Endodermal cell (in vitro differentiated cells): ENCODE measurements at regions not wholly inside any gene's neighbourhood (a gene's known extent, or its start where the extent isn't known, plus 50 kb on each side); places are given as distances from the start of the nearest gene placed in this dataset.
A peak's percentile ranks its signal among the peaks of the same experiment; 100 is the strongest.
"Not testable (repeated sequence)": the region's sequence is repeated elsewhere in the genome, so short reads cannot be mapped to it uniquely, and the experiment has no call there.

Experiments used
- DNase-seq: peaks from one replicate; pipeline ENCODE4 v3.0.0-alpha.2; 2017
- H3K27ac ChIP-seq: 2 replicates; pipeline ENCODE4 v1.5.1; 2013; ENCODE audit warnings: mild to moderate bottlenecking, low read depth, low read length, moderate library complexity
- H3K27me3 ChIP-seq: 2 replicates; pipeline ENCODE4 v1.6.1; 2013; ENCODE audit warnings: mild to moderate bottlenecking, low read length, moderate library complexity; ENCODE audit not compliant: insufficient read depth, control insufficient read depth, poor library complexity, severe bottlenecking
- H3K36me3 ChIP-seq: 2 replicates; pipeline ENCODE4 v1.7.0; 2013; ENCODE audit warnings: mild to moderate bottlenecking, low read length, moderate library complexity; ENCODE audit not compliant: control insufficient read depth, insufficient read depth
- H3K4me1 ChIP-seq: one replicate; pipeline ENCODE4 v1.7.0; 2013; ENCODE audit warnings: low read length; ENCODE audit not compliant: control insufficient read depth, insufficient read depth
- H3K4me3 ChIP-seq: 2 replicates; pipeline ENCODE4 v1.5.1; 2013; ENCODE audit warnings: mild to moderate bottlenecking, low read length, moderate library complexity
- H3K9ac ChIP-seq: 2 replicates; pipeline ENCODE4 v1.6.1; 2013; ENCODE audit warnings: mild to moderate bottlenecking, low read length, moderate library complexity; ENCODE audit not compliant: poor library complexity, severe bottlenecking; ENCODE audit errors: extremely low read depth
- H3K9me3 ChIP-seq: 2 replicates; pipeline ENCODE4 v1.6.1; 2013; ENCODE audit warnings: mild to moderate bottlenecking, low read length, moderate library complexity; ENCODE audit not compliant: control insufficient read depth
- H3K27ac Mint-ChIP-seq: 2 replicates; pipeline ENCODE4 v1.8.0; 2020; ENCODE audit warnings: mixed read lengths
- H3K27me3 Mint-ChIP-seq: 2 replicates; pipeline ENCODE4 v1.8.0; 2021; ENCODE audit warnings: mild to moderate bottlenecking, mixed read lengths; ENCODE audit not compliant: insufficient read depth
- H3K36me3 Mint-ChIP-seq: 2 replicates; pipeline ENCODE4 v1.8.0; 2020; ENCODE audit warnings: low read depth, mixed read lengths
- H3K4me1 Mint-ChIP-seq: 2 replicates; pipeline ENCODE4 v1.8.0; 2020; ENCODE audit warnings: mixed read lengths
- H3K4me3 Mint-ChIP-seq: 2 replicates; pipeline ENCODE4 v1.8.0; 2020; ENCODE audit warnings: mild to moderate bottlenecking, moderate library complexity, mixed read lengths
- H3K9me3 Mint-ChIP-seq: 2 replicates; pipeline ENCODE4 v1.8.0; 2020; ENCODE audit warnings: mild to moderate bottlenecking, mixed read lengths
- CTCF ChIP-seq: fragments of 200-600 bp; sonication (generic); conservative IDR thresholded peaks from 2 replicates; pipeline ENCODE4 v1.5.0; 2021; ENCODE audit warnings: antibody characterized with exemption, mild to moderate bottlenecking
- WGBS, 2 experiments: methylation state at CpG; one replicate each; pipeline versions ENCODE4 v1.1.5 to v1.1.7; 2013; ENCODE audit warnings: missing lambda C conversion rate in 2 of 2, mixed read lengths in 1 of 2; ENCODE audit not compliant: insufficient coverage in 1 of 2, insufficient read length in 1 of 2; 5-methylcytosine and 5-hydroxymethylcytosine counted together

DNA sequence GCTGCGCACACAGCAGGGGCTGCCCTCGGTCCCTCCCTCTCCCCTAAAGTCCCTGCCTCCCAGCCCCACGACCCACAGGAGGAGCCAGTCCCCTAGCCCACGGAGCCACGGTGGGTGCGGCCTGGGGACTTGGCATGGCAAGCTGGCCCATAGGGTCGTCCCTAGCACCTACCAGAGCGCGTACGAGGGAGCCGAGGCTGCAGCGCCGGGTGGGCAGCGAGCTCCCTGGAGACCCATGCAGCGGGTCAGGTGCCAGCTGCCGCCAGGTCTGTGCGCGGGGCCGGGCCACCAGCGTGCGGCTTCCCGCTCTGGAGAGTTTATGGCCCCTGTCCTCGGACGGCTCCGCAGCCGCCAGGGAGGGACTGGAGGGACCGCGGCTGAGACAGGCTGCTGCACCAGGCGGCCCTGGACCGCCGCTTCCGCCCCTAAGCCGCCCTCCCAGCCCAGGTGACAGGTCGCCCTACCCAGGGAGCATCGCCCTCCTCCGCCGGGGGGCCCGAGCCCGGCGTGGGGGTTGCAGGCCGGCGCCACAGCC, 273.6 kb downstream of the CCDC74A start:
- WGBS, 2 experiments: 88 to 89% methylated on average over 12 to 42 of the region's 42 CpGs
- Mint-ChIP-seq H3K36me3 (no peaks in the 10 kb centered on the region), H3K27me3 (peaks cover 29% of the 10 kb centered on the region), H3K27ac (no peak overlapping the region), H3K9me3 (no peaks in the 10 kb centered on the region), H3K4me1 (no peaks in the 10 kb centered on the region), H3K4me3 (no peak overlapping the region)
- TF ChIP-seq CTCF: no peak
- Histone ChIP-seq H3K27ac (no peak overlapping the region), H3K27me3 (no peaks in the 10 kb centered on the region), H3K36me3 (no peaks in the 10 kb centered on the region), H3K9ac (no peak overlapping the region), H3K4me1 (no peaks in the 10 kb centered on the region), H3K4me3 (no peak overlapping the region), H3K9me3 (no peaks in the 10 kb centered on the region)
- no peak for DNase-seq

DNA sequence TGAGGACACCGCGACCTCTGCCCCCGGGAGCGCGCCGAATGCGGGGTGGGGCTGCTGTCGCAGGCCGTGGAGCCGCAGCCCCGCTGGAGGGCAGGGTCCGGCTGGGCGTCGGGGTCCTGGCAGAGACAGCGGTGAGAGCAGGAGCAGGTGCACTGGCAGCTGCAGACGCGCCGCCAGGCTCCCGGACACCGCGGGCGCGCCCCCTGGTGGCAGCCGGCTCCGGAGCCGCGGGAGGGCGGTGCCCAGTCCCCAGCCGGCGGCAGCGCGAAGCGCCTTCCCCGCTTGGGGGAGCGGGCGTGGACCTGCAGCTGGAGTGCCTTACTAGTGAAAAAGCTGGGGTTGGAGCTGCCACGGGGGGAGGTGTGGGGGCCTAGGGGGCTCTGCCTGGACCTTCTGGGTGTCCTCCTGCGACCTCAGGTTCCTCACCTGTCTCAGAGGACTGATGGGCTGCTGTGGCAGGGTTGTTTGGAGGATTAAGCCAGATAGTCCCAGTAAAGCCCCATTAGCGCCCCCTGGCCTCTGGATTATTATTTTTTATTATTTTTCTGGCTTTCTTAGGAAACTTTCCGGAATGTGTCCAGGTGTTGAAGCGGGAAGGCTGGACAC, 274.2 kb downstream of the CCDC74A start:
- H3K27me3 ChIP-seq, H3K36me3 ChIP-seq, H3K4me1 Mint-ChIP-seq, H3K27ac ChIP-seq, H3K4me1 ChIP-seq, H3K36me3 Mint-ChIP-seq, H3K9ac ChIP-seq, H3K9me3 ChIP-seq, H3K9me3 Mint-ChIP-seq: not testable (repeated sequence)
- DNase-seq: peak; percentile 93
- H3K4me3 Mint-ChIP-seq: peak overlapping the region; percentile 73
- peak overlapping the region; percentile 75 for H3K27ac Mint-ChIP-seq
- peaks cover 29% of the 10 kb centered on the region for H3K27me3 Mint-ChIP-seq
- WGBS, 2 experiments: 3% methylated on average over 39 of the region's 41 CpGs; no CpG with 5 or more reads in 1 of the 2 experiments
- H3K4me3 ChIP-seq: peak overlapping the region; percentile 89
- peak; percentile 87 for TF ChIP-seq CTCF

GRCh38 chr2:131802351-131802836, 274.7 kb downstream of the CCDC74A start:
- not testable (repeated sequence) for H3K36me3 Mint-ChIP-seq, H3K9me3 Mint-ChIP-seq, H3K36me3 ChIP-seq, H3K27ac ChIP-seq, H3K9me3 ChIP-seq, H3K4me1 Mint-ChIP-seq, H3K27me3 ChIP-seq, H3K4me1 ChIP-seq
- Mint-ChIP-seq H3K4me3 (peak overlapping the region; percentile 73), H3K27ac (peak overlapping the region; percentile 75), H3K27me3 (peaks cover 29% of the 10 kb centered on the region)
- DNase-seq: peak; percentile 90
- 1 to 3% methylated on average over 14 to 32 of the region's 34 CpGs for WGBS, 2 experiments
- Histone ChIP-seq H3K9ac (peak overlapping the region; percentile 20), H3K4me3 (peak overlapping the region; percentile 89)

DNA sequence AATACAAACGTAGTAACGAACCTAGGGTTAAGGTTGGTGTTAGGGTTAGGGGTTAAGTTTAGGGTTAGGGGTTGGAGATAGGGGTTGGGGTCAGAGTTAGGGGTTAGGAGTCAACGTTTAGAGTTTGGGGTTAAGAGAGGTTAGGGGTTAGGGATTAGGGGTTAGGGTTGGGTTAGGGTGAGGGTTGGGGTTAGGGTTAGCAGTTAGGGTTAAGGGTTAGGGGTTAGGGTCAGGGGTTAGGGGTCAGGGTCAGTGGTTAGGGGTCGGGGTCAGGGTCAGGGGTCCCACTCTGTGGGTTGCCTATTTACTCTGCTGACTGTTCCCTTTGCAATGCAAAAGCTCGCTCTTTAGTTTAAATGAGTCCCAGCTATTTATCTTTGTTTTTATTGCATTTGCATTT, 275.5 kb downstream of the CCDC74A start:
- not testable (repeated sequence) for H3K4me3 ChIP-seq, H3K27ac Mint-ChIP-seq, H3K4me1 Mint-ChIP-seq, H3K9ac ChIP-seq, H3K4me1 ChIP-seq, H3K36me3 ChIP-seq, DNase-seq, H3K9me3 Mint-ChIP-seq, H3K36me3 Mint-ChIP-seq, H3K27ac ChIP-seq, H3K9me3 ChIP-seq, H3K27me3 ChIP-seq
- 90 to 92% methylated on average over 2 to 5 of the region's 5 CpGs for WGBS, 2 experiments
- Mint-ChIP-seq H3K27me3 (peaks cover 29% of the 10 kb centered on the region), H3K4me3 (peak overlapping the region; percentile 73)

GRCh38 chr2:131812605-131813004, 284.9 kb downstream of the CCDC74A start:
- not testable (repeated sequence) for H3K27me3 Mint-ChIP-seq, H3K4me3 ChIP-seq, H3K36me3 ChIP-seq, H3K27ac Mint-ChIP-seq, H3K9me3 ChIP-seq, H3K27me3 ChIP-seq, H3K4me1 ChIP-seq, H3K4me1 Mint-ChIP-seq, H3K9me3 Mint-ChIP-seq, H3K9ac ChIP-seq, H3K4me3 Mint-ChIP-seq, H3K27ac ChIP-seq, DNase-seq, H3K36me3 Mint-ChIP-seq
- WGBS, 2 experiments: 85% methylated on average over 2 of the region's 2 CpGs; no CpG with 5 or more reads in 1 of the 2 experiments

DNA sequence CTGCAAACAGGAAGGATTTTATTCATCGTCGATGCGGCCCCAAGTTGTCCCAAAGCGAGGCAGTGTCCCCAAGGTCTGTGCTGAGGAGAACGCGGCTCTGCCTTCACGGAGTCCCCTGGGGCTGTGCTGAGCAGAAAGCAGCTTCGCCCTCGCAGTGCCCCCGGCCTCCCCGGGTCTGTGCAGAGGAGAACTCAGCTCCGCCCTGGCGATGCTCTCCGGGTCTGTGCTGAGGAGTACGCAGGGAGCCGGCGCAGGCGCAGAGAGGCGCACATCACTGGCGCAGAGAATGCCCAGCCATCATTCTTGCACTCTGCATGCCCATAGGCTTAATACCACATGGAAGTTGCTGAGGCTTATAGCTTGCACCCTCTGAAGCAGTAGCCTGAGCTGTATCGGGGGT, 285.7 kb downstream of the CCDC74A start:
- H3K9ac ChIP-seq, H3K9me3 ChIP-seq, H3K27ac ChIP-seq, H3K9me3 Mint-ChIP-seq, DNase-seq, H3K36me3 ChIP-seq, H3K4me3 Mint-ChIP-seq, H3K4me3 ChIP-seq, H3K27me3 ChIP-seq, H3K4me1 ChIP-seq, H3K36me3 Mint-ChIP-seq, H3K27me3 Mint-ChIP-seq, H3K4me1 Mint-ChIP-seq, H3K27ac Mint-ChIP-seq: not testable (repeated sequence)
- WGBS, 2 experiments: 94 to 96% methylated on average over 8 to 21 of the region's 21 CpGs
